NCI-H748 (cell line): ENCODE measurements at regions not wholly inside any gene's neighbourhood (a gene's known extent, or its start where the extent isn't known, plus 50 kb on each side); places are given as distances from the start of the nearest gene placed in this dataset.

Experiments
- DNase-seq: peaks from one replicate; lab custom pipeline; 2025; ENCODE audit not compliant: unreplicated experiment; lab: John Stamatoyannopoulos, UW

DNA sequence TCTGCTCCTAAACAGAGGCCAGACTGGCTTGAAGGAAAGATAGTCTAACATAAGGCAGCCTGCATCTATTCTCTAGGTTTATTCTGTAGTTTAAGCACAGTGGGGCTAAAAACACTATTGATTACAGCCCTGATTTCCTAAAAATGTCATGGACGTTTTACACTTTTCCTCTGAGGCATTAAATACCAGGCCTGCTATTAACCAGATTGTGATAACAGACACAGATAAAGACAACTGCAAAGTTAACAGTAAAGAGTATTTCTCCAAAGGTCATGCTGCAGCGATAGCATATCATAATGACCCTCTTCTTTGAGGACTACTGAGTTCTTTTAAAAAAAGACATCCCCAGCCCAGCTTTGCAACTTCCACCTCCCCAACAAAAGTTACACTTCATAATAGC lies 59.6 kb upstream of the MON1B start:
- no peak for DNase-seq

DNA sequence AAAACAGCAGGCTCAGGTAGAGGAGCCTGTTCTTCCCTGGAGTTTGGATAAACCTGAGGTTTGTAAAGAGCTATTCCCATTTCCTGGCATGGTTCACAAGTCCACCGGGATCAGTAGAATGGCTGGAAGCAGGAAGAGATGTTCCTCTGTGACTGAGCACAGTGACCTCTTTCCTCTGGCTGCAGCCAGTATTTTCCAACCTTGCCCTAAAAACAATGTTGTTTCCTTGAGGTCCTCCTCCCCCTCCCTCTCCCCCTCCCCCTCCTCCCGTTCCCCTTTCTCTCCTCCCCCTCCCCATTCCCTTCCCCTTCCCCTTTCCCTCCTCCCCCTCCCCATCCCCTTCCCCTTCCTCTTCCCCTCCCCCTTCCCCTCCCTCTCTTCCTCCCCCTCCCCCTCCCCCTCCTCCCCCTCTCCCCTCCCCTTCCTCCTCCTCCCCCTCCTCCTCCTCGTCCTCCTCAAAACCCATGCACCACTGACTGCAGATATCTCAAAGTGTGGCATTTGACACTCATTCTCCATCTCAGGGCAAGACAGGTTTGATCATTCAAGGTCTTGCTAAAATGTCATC lies 58.9 kb upstream of the MON1B start:
- no peak for DNase-seq

DNA sequence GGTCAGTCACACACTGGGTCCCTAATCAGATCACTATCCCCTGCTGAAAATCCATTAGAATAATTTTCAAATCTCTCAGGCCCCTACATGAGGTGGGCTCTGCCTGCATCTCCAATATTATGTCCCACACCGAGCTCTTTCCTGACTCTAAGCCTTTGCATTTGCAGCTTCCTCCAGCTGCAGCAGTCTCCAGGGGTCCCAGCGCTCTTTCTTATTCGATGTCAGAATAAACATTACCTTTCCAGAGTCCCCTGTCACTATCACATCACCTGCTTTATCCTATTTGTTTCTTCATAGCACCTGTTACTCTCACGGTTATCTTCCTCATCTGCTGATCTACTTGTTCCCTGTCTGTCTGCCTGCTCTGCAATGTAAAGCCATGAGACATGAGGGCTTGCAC lies 57.3 kb upstream of the MON1B start:
- DNase-seq = peak; percentile 21

DNA sequence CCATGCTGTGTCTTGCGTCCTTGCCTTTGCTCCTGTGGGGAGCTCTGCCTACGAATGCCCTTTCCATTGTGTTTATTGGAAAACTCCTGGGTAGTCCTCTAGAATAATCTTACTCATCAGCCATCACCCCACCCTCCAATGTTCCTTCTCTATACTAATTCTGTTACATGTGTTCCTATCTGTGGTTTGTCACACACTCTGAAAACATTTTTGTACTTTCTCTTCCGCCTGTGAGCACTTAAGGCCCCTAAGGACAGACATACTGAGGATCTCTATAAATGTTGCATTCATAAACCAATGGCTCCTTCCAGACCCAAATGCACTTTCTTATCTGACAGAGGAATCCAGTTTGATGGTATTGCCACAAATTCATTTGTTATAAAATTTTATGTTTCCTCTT lies 53.9 kb upstream of the MON1B start:
- DNase-seq = no peak
